ENCODE measurements at regions not wholly inside any gene's neighbourhood (a gene's known extent, or its start where the extent isn't known, plus 50 kb on each side); places are given as distances from the start of the nearest gene placed in this dataset.
"Not testable (repeated sequence)": the region's sequence is repeated elsewhere in the genome, so short reads cannot be mapped to it uniquely, and the experiment has no call there.

- Histone ChIP-seq H3K36me3 (no peaks in the 10 kb centered on the region), H3K27me3 (no peaks in the 10 kb centered on the region), H3K4me3 (no peak overlapping the region), H3K9me3 (no peaks in the 10 kb centered on the region), H3K4me1 (ENCODE audit: insufficient read depth) (no peaks in the 10 kb centered on the region), H3K27ac (no peak overlapping the region)
- DNase-seq, result no peak
- 20 to 32% (median 23%) methylated on average over 2 of the region's 2 CpGs for WGBS, 3 donors
- no peak for TF ChIP-seq CTCF (IDR thresholded peaks at IDR 0.05)
- no peak for TF ChIP-seq POLR2A (IDR thresholded peaks at IDR 0.05)
- TF ChIP-seq EP300 (IDR thresholded peaks at IDR 0.05), result no peak
- intact Hi-C loops (cut with DNase I), result no loop called here
These were observed 569.7 kb downstream of the KCNJ2 start for GRCh38 chr17:70739065-70739464.

- H3K4me3 ChIP-seq; H3K9me3 ChIP-seq; H3K36me3 ChIP-seq; H3K27me3 ChIP-seq; H3K27ac ChIP-seq; DNase-seq; intact Hi-C loops (cut with DNase I); H3K4me1 ChIP-seq (ENCODE audit: insufficient read depth): not testable (repeated sequence)
- WGBS, 3 donors, result 87 to 97% (median 90%) methylated on average over 1 of the region's 1 CpG
These were observed 577.2 kb downstream of the KCNJ2 start for GRCh38 chr17:70746574-70746973.

GRCh38 chr17:70750983-70751382 is 581.7 kb downstream of the KCNJ2 start:
- Histone ChIP-seq H3K36me3 (no peaks in the 10 kb centered on the region), H3K4me1 (ENCODE audit: insufficient read depth) (no peaks in the 10 kb centered on the region), H3K9me3 (no peaks in the 10 kb centered on the region), H3K4me3 (no peak overlapping the region), H3K27me3 (no peaks in the 10 kb centered on the region), H3K27ac (no peak overlapping the region)
- no peak for TF ChIP-seq CTCF (IDR thresholded peaks at IDR 0.05)
- TF ChIP-seq EP300 (IDR thresholded peaks at IDR 0.05), result no peak
- no peak for TF ChIP-seq POLR2A (IDR thresholded peaks at IDR 0.05)
- no peak for DNase-seq
- 30 to 68% (median 43%) methylated on average over 1 of the region's 1 CpG for WGBS, 3 donors
- intact Hi-C loops (cut with DNase I), result no loop called here

- WGBS, 3 donors, result 85 to 91% (median 89%) methylated on average over 5 of the region's 5 CpGs
- H3K27ac ChIP-seq; H3K4me1 ChIP-seq (ENCODE audit: insufficient read depth); H3K9me3 ChIP-seq; H3K36me3 ChIP-seq; H3K27me3 ChIP-seq; H3K4me3 ChIP-seq; DNase-seq; intact Hi-C loops (cut with DNase I): not testable (repeated sequence)
These were observed 583.1 kb downstream of the KCNJ2 start for GRCh38 chr17:70752461-70752860.

GRCh38 chr17:70752966-70753467 is 583.7 kb downstream of the KCNJ2 start:
- H3K36me3 ChIP-seq, result no peaks in the 10 kb centered on the region
- H3K9me3 ChIP-seq, result no peaks in the 10 kb centered on the region
- H3K4me3 ChIP-seq, result no peak overlapping the region
- intact Hi-C loops (cut with DNase I), result no loop called here
- no peaks in the 10 kb centered on the region for H3K4me1 ChIP-seq (ENCODE audit: insufficient read depth)
- H3K27me3 ChIP-seq, result no peaks in the 10 kb centered on the region
- no peak for TF ChIP-seq CTCF (IDR thresholded peaks at IDR 0.05)
- no peak for TF ChIP-seq POLR2A (IDR thresholded peaks at IDR 0.05)
- no peak for TF ChIP-seq EP300 (IDR thresholded peaks at IDR 0.05)
- H3K27ac ChIP-seq, result no peak overlapping the region
- no peak for DNase-seq
- WGBS, 3 donors, result 86 to 95% (median 91%) methylated on average over 1 of the region's 1 CpG

GRCh38 chr17:70763018-70763417 is 593.7 kb downstream of the KCNJ2 start:
- DNase-seq, result no peak
- 88 to 89% (median 88%) methylated on average over 3 of the region's 3 CpGs for WGBS, 3 donors
- Histone ChIP-seq H3K27ac (no peak overlapping the region), H3K36me3 (no peaks in the 10 kb centered on the region), H3K27me3 (no peaks in the 10 kb centered on the region), H3K4me1 (ENCODE audit: insufficient read depth) (no peaks in the 10 kb centered on the region), H3K4me3 (no peak overlapping the region), H3K9me3 (no peaks in the 10 kb centered on the region)
- TF ChIP-seq CTCF (IDR thresholded peaks at IDR 0.05) (no peak), EP300 (IDR thresholded peaks at IDR 0.05) (no peak), POLR2A (IDR thresholded peaks at IDR 0.05) (no peak)
- intact Hi-C loops (cut with DNase I), result no loop called here

Data from ovary (tissue), 7 donors.